ENCODE measurements at regions not wholly inside any gene's neighbourhood (a gene's known extent, or its start where the extent isn't known, plus 50 kb on each side); places are given as distances from the start of the nearest gene placed in this dataset.

DNA sequence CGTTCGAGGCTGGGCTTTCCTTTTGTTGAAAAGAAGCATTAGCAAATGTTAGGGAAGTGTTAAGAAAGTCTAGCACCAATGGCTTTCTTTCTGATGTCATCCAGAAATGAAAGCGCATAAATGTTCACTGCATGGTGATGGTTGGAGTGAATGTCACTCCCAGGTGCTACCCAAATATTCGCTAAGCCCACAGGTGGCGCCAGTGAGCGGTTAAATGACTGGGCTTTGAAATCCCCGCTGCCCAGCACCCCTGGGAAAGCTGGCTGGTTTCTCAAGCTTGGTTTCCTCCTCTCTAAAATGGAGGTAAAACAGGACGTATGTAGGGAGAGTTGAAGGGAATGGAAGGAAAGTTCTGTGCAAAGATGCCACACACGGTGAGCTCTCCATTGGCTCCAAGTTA, 104.4 kb downstream of the IRX5 start:
- H3K9ac ChIP-seq, result no peak overlapping the region
- ChIA-PET POLR2A (interaction anchor here (1.2 kb wide), 1 partner anchor 289 kb away, joined by 3 read pairs; the partner anchor contains the start of gene IRX6), CTCF (interaction anchor here (0.6 to 3.2 kb wide), 20 partner anchors 9 to 1485 kb away, joined by 3 to 25 read pairs (median 5); partner anchors contain the start of genes IRX5 and IRX6)
- DNase-seq, result peak; percentile 73
- 0 out of 4 replicates have a peak overlapping the region, but pooled peaks of 1 of the 2 experiments have one; percentile 32 for H3K4me3 ChIP-seq (ENCODE audit: low read depth in 2 of 2, low read length in 1 of 2)
- TF ChIP-seq, protein P1, sequence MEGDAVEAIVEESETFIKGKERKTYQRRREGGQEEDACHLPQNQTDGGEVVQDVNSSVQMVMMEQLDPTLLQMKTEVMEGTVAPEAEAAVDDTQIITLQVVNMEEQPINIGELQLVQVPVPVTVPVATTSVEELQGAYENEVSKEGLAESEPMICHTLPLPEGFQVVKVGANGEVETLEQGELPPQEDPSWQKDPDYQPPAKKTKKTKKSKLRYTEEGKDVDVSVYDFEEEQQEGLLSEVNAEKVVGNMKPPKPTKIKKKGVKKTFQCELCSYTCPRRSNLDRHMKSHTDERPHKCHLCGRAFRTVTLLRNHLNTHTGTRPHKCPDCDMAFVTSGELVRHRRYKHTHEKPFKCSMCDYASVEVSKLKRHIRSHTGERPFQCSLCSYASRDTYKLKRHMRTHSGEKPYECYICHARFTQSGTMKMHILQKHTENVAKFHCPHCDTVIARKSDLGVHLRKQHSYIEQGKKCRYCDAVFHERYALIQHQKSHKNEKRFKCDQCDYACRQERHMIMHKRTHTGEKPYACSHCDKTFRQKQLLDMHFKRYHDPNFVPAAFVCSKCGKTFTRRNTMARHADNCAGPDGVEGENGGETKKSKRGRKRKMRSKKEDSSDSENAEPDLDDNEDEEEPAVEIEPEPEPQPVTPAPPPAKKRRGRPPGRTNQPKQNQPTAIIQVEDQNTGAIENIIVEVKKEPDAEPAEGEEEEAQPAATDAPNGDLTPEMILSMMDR (IDR thresholded peaks at IDR 0.05), result peak; percentile 52
- TF ChIP-seq RAD21 (IDR thresholded peaks at IDR 0.05; ENCODE audit: low read length) (peak; percentile 68), SMC3 (IDR thresholded peaks at IDR 0.05; ENCODE audit: low read depth, low read length) (peak; percentile 46)
- TF ChIP-seq, protein P2, sequence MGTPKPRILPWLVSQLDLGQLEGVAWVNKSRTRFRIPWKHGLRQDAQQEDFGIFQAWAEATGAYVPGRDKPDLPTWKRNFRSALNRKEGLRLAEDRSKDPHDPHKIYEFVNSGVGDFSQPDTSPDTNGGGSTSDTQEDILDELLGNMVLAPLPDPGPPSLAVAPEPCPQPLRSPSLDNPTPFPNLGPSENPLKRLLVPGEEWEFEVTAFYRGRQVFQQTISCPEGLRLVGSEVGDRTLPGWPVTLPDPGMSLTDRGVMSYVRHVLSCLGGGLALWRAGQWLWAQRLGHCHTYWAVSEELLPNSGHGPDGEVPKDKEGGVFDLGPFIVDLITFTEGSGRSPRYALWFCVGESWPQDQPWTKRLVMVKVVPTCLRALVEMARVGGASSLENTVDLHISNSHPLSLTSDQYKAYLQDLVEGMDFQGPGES (IDR thresholded peaks at IDR 0.05; ENCODE audit: low read depth, low read length), result no peak
- H4K20me1 ChIP-seq (ENCODE audit: insufficient read depth), result no peaks in the 10 kb centered on the region
- no peaks in the 10 kb centered on the region for H3K36me3 ChIP-seq (replicated peaks in 1 of 2; ENCODE audit: control insufficient read depth in 1 of 2, insufficient read depth in 2 of 2, low read length in 1 of 2)
- WGBS (ENCODE audit: low lambda C conversion rate), result 30% methylated on average over 9 of the region's 9 CpGs
- no peaks in the 10 kb centered on the region for H3K9me2 ChIP-seq
- H3K27me3 ChIP-seq (ENCODE audit: insufficient read depth), result no peaks in the 10 kb centered on the region
- no peak overlapping the region for H2AFZ ChIP-seq (ENCODE audit: low read depth)
- no peak overlapping the region for H3K27ac ChIP-seq (ENCODE audit: low read depth in 2 of 2, low read length in 1 of 2)
- no peaks in the 10 kb centered on the region for H3K9me3 ChIP-seq
- H3K79me2 ChIP-seq (ENCODE audit: insufficient read depth), result no peaks in the 10 kb centered on the region
- peaks cover 0 to 5% of the 10 kb centered on the region in 2 experiments; a peak in 2 of 4 replicates for H3K4me1 ChIP-seq (ENCODE audit: control insufficient read depth in 1 of 2, insufficient read depth in 2 of 2, low read depth in 1 of 2, low read length in 1 of 2)
- H3K4me2 ChIP-seq, result no peak overlapping the region
- H3F3A ChIP-seq (replicated peaks; ENCODE audit: insufficient read depth), result no peaks in the 10 kb centered on the region

DNA sequence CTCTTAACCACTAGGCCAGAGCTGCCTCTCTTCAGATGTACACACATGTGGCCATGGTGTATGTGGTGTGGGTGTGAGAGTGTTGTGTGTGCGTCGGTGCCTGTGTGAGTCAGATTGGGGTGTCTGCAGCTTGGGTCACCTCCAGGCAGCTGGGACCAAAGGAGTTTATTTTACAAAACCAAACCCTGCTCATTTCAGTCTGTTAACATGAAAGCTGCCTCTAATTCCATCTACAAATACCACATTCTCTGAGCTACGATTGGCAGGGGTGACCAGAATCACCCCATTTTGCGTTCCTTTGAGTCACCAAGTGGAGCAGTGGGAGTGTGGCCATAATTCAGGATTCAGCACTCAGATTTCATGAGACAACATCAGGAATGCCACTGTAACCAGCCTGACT, 105.3 kb downstream of the IRX5 start:
- H3K4me2 ChIP-seq, result no peak overlapping the region
- no peak for DNase-seq
- no peak overlapping the region for H3K9ac ChIP-seq
- H3K27me3 ChIP-seq (ENCODE audit: insufficient read depth), result no peaks in the 10 kb centered on the region
- H3K9me3 ChIP-seq, result no peaks in the 10 kb centered on the region
- peaks cover 0 to 5% of the 10 kb centered on the region in 2 experiments; a peak in 2 of 4 replicates for H3K4me1 ChIP-seq (ENCODE audit: control insufficient read depth in 1 of 2, insufficient read depth in 2 of 2, low read depth in 1 of 2, low read length in 1 of 2)
- CTCF ChIA-PET, result interaction anchor here (0.5 to 3.2 kb wide), 17 partner anchors 8 to 1486 kb away, joined by 3 to 25 read pairs (median 5); partner anchors contain the start of genes IRX5 and IRX6
- no peaks in the 10 kb centered on the region for H3K36me3 ChIP-seq (replicated peaks in 1 of 2; ENCODE audit: control insufficient read depth in 1 of 2, insufficient read depth in 2 of 2, low read length in 1 of 2)
- H3K9me2 ChIP-seq, result no peaks in the 10 kb centered on the region
- H3K4me3 ChIP-seq (ENCODE audit: low read depth in 2 of 2, low read length in 1 of 2), result no peak overlapping the region
- no peak overlapping the region for H3K27ac ChIP-seq (ENCODE audit: low read depth in 2 of 2, low read length in 1 of 2)
- POLR2A ChIA-PET, result interaction anchor here (1.2 kb wide), 1 partner anchor 288 kb away, joined by 3 read pairs; the partner anchor contains the start of gene IRX6
- 40% methylated on average over 3 of the region's 4 CpGs for WGBS (ENCODE audit: low lambda C conversion rate)
- H2AFZ ChIP-seq (ENCODE audit: low read depth), result no peak overlapping the region
- no peaks in the 10 kb centered on the region for H3K79me2 ChIP-seq (ENCODE audit: insufficient read depth)
- H4K20me1 ChIP-seq (ENCODE audit: insufficient read depth), result no peaks in the 10 kb centered on the region
- H3F3A ChIP-seq (replicated peaks; ENCODE audit: insufficient read depth), result no peaks in the 10 kb centered on the region
- TF ChIP-seq GABPA (IDR thresholded peaks at IDR 0.05; ENCODE audit: low read depth) (no peak), TAF1 (IDR thresholded peaks at IDR 0.05; ENCODE audit: borderline replicate concordance, low read depth, low read length) (no peak), CHD2 (IDR thresholded peaks at IDR 0.05; ENCODE audit: low read length, partially characterized antibody) (no peak), SMC3 (IDR thresholded peaks at IDR 0.05; ENCODE audit: low read depth, low read length) (no peak), TCF12 (IDR thresholded peaks at IDR 0.05) (no peak), MXI1 (IDR thresholded peaks at IDR 0.05; ENCODE audit: low read depth, low read length) (no peak), RCOR1 (IDR thresholded peaks at IDR 0.05; ENCODE audit: low read length) (no peak), NRF1 (IDR thresholded peaks at IDR 0.05; ENCODE audit: low read depth, low read length) (no peak), FOSL2 (IDR thresholded peaks at IDR 0.05; ENCODE audit: borderline replicate concordance, low read depth) (no peak), EP300 (IDR thresholded peaks at IDR 0.05; ENCODE audit: borderline replicate concordance in 1 of 2, low read depth in 1 of 2, low read length in 1 of 2) (no peak), MEF2A (IDR thresholded peaks at IDR 0.05; ENCODE audit: borderline replicate concordance, low read depth) (no peak)
- TF ChIP-seq, protein P3, sequence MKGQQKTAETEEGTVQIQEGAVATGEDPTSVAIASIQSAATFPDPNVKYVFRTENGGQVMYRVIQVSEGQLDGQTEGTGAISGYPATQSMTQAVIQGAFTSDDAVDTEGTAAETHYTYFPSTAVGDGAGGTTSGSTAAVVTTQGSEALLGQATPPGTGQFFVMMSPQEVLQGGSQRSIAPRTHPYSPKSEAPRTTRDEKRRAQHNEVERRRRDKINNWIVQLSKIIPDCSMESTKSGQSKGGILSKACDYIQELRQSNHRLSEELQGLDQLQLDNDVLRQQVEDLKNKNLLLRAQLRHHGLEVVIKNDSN (IDR thresholded peaks at IDR 0.05; ENCODE audit: borderline replicate concordance, low read depth), result no peak
- TF ChIP-seq, protein P4, sequence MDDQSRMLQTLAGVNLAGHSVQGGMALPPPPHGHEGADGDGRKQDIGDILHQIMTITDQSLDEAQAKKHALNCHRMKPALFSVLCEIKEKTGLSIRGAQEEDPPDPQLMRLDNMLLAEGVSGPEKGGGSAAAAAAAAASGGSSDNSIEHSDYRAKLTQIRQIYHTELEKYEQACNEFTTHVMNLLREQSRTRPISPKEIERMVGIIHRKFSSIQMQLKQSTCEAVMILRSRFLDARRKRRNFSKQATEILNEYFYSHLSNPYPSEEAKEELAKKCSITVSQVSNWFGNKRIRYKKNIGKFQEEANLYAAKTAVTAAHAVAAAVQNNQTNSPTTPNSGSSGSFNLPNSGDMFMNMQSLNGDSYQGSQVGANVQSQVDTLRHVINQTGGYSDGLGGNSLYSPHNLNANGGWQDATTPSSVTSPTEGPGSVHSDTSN (IDR thresholded peaks at IDR 0.05), result no peak
- TF ChIP-seq, protein P2 (IDR thresholded peaks at IDR 0.05; ENCODE audit: low read depth, low read length), result no peak
- TF ChIP-seq, protein P1 (IDR thresholded peaks at IDR 0.05), result no peak
- TF ChIP-seq, protein P5, sequence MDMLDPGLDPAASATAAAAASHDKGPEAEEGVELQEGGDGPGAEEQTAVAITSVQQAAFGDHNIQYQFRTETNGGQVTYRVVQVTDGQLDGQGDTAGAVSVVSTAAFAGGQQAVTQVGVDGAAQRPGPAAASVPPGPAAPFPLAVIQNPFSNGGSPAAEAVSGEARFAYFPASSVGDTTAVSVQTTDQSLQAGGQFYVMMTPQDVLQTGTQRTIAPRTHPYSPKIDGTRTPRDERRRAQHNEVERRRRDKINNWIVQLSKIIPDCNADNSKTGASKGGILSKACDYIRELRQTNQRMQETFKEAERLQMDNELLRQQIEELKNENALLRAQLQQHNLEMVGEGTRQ (IDR thresholded peaks at IDR 0.05; ENCODE audit: borderline replicate concordance, low read depth, low read length), result no peak

All from SK-N-SH (cell line).